Pancreas (tissue), 10 donors: ENCODE measurements at regions not wholly inside any gene's neighbourhood (a gene's known extent, or its start where the extent isn't known, plus 50 kb on each side); places are given as distances from the start of the nearest gene placed in this dataset.

Experiments used
- ATAC-seq, 4 donors: fragments of 200-7000 bp; cut with Tn5 transposase; one replicate each; pipeline versions ENCODE4 v1.8.0 to v1.9.1; 2020; ENCODE audit warnings: mild to moderate bottlenecking in 4 of 4, moderate library complexity in 4 of 4
- DNase-seq, 6 donors: peaks; one replicate each; pipeline ENCODE4 v3.0.0-alpha.2; 2020
- FAIRE-seq: peaks from 2 replicates; lab custom pipeline; 2012; peaks lifted over from hg19 to GRCh38; lab: Jason Lieb, UNC
- H3K27ac ChIP-seq, 4 donors: fragments of 200-600 bp; sonication (generic); 1 replicate in 3 of 4; 2 replicates in 1 of 4; pipeline versions ENCODE4 v1.5.0 to v1.8.0; 2020
- H3K27me3 ChIP-seq, 4 donors: fragments of 200-600 bp; one replicate each; pipeline ENCODE4 v1.8.0; 2021
- H3K36me3 ChIP-seq, 3 donors: fragments of 200-600 bp; sonication (generic) in 1 of 3; one replicate each; pipeline versions ENCODE4 v1.5.0 to v1.8.0; 2020 to 2021
- H3K4me1 ChIP-seq, 3 donors: fragments of 200-600 bp; one replicate each; pipeline ENCODE4 v1.8.0; 2021
- H3K4me3 ChIP-seq, 4 donors: fragments of 200-600 bp; sonication (generic) in 2 of 4; one replicate each; pipeline versions ENCODE4 v1.5.0 to v1.8.0; 2020 to 2021
- H3K9me3 ChIP-seq, 4 donors: fragments of 200-600 bp; one replicate each; pipeline ENCODE4 v1.8.0; 2021
- WGBS, 2 donors: extraction: QIAGEN DNeasy Blood & Tissue Kit; methylation state at CpG; one replicate each; pipeline ENCODE4 v1.1.7; 2013; 5-methylcytosine and 5-hydroxymethylcytosine counted together
- intact Hi-C, 3 donors: fragments of 100-400 bp; cut with DNase I; formaldehyde crosslinking; loops; one replicate each; pipeline versions ENCODE4 v1.11.1 to v1.14.2; 2022
- TF ChIP-seq, protein P1 (sequence below), 4 donors: fragments of 200-600 bp; sonication (generic) in 3 of 4; IDR thresholded peaks; one replicate each; pipeline versions ENCODE4 v1.5.0 to v1.8.0; 2021; ENCODE audit warnings: antibody characterized with exemption in 4 of 4
- donor health status: healthy with polysubstance abuse.
- donor health status: DM: no; HTN: no; CAD: no; lungs with moderate emphysema.
- donor health status: DM: no; HTN: no; CAD: no.
- donor health status: control.
- donor health status: control.
- donor health status: Bipolar disorder and iron deficiency.
- donor health status: DM: yes; HTN: yes; CAD: no.
- donor health status: DM: no; HTN: no; CAD: no.
- donor health status: DM: no; HTN: no; CAD: no.
- donor health status: DM: yes; HTN: yes; CAD: no.

DNA sequence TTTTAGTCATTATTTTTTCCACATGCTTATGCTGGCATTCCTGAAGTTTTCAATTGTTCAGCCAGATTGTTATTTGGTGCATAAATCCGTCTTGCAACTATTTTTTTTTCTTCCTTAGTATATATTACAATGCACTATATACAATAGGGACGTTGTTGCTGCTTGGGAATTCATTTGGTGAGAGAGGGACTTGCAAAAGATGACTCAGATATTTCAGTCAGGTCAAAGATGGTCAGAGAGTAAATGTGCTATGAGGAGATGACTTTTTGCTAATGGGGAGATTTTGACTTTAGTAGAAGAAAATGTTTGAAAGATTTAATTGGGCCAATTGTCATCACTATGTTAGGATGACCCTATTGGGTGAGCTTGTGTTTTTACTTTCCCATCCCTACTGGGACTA is 348.4 kb upstream of the MTPN start:
- DNase-seq (no peak), FAIRE-seq (peak; percentile 5), ATAC-seq (no peak)
- H3K9me3 ChIP-seq = no peaks in the 10 kb centered on the region
- intact Hi-C loops = loop anchor here in 1 of 3 donors (10.0 kb wide), 1 partner anchor 61 kb away; no protein-coding TSS in a partner anchor
- 28 to 44% methylated on average over 2 of the region's 2 CpGs for WGBS, 2 donors
- no peaks in the 10 kb centered on the region for H3K27me3 ChIP-seq
- no peaks in the 10 kb centered on the region for H3K4me1 ChIP-seq
- H3K4me3 ChIP-seq = no peak overlapping the region
- no peaks in the 10 kb centered on the region for H3K36me3 ChIP-seq
- H3K27ac ChIP-seq = no peak overlapping the region
- TF ChIP-seq, protein P1, sequence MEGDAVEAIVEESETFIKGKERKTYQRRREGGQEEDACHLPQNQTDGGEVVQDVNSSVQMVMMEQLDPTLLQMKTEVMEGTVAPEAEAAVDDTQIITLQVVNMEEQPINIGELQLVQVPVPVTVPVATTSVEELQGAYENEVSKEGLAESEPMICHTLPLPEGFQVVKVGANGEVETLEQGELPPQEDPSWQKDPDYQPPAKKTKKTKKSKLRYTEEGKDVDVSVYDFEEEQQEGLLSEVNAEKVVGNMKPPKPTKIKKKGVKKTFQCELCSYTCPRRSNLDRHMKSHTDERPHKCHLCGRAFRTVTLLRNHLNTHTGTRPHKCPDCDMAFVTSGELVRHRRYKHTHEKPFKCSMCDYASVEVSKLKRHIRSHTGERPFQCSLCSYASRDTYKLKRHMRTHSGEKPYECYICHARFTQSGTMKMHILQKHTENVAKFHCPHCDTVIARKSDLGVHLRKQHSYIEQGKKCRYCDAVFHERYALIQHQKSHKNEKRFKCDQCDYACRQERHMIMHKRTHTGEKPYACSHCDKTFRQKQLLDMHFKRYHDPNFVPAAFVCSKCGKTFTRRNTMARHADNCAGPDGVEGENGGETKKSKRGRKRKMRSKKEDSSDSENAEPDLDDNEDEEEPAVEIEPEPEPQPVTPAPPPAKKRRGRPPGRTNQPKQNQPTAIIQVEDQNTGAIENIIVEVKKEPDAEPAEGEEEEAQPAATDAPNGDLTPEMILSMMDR (IDR thresholded peaks at IDR 0.05) = no peak

- intact Hi-C loops = loop anchor here in 1 of 3 donors (10.0 kb wide), 1 partner anchor 60 kb away; no protein-coding TSS in a partner anchor
- WGBS, 2 donors = 41 to 58% methylated on average over 2 of the region's 2 CpGs
- H3K27ac ChIP-seq = no peak overlapping the region
- ATAC-seq (no peak), DNase-seq (no peak), FAIRE-seq (no peak)
- no peaks in the 10 kb centered on the region for H3K36me3 ChIP-seq
- H3K4me3 ChIP-seq = no peak overlapping the region
- no peaks in the 10 kb centered on the region for H3K4me1 ChIP-seq
- TF ChIP-seq, protein P1 (IDR thresholded peaks at IDR 0.05) = no peak
- no peaks in the 10 kb centered on the region for H3K9me3 ChIP-seq
- no peaks in the 10 kb centered on the region for H3K27me3 ChIP-seq
Measured at GRCh38 chr7:136325027-136325426, 347.9 kb upstream of the MTPN start.

GRCh38 chr7:136324073-136324704 is 347.0 kb upstream of the MTPN start:
- TF ChIP-seq, protein P1 (IDR thresholded peaks at IDR 0.05) = no peak
- H3K9me3 ChIP-seq = no peaks in the 10 kb centered on the region
- FAIRE-seq (no peak), DNase-seq (no peak), ATAC-seq (no peak)
- no peak overlapping the region for H3K27ac ChIP-seq
- no peaks in the 10 kb centered on the region for H3K36me3 ChIP-seq
- no peaks in the 10 kb centered on the region for H3K4me1 ChIP-seq
- intact Hi-C loops = loop anchor here in 1 of 3 donors (10.0 kb wide), 1 partner anchor 59 kb away; no protein-coding TSS in a partner anchor
- H3K4me3 ChIP-seq = no peak overlapping the region
- no peaks in the 10 kb centered on the region for H3K27me3 ChIP-seq
- 41 to 46% methylated on average over 4 of the region's 4 CpGs for WGBS, 2 donors

GRCh38 chr7:136312592-136312991 is 335.4 kb upstream of the MTPN start:
- Histone ChIP-seq H3K27me3 (no peaks in the 10 kb centered on the region), H3K9me3 (no peaks in the 10 kb centered on the region), H3K4me1 (no peaks in the 10 kb centered on the region), H3K4me3 (no peak overlapping the region), H3K36me3 (no peaks in the 10 kb centered on the region), H3K27ac (no peak overlapping the region)
- FAIRE-seq = no peak
- ATAC-seq = no peak
- TF ChIP-seq, protein P1 (IDR thresholded peaks at IDR 0.05) = no peak
- 57 to 58% methylated on average over 1 of the region's 1 CpG for WGBS, 2 donors
- no peak for DNase-seq
- intact Hi-C loops = no loop called here

DNA sequence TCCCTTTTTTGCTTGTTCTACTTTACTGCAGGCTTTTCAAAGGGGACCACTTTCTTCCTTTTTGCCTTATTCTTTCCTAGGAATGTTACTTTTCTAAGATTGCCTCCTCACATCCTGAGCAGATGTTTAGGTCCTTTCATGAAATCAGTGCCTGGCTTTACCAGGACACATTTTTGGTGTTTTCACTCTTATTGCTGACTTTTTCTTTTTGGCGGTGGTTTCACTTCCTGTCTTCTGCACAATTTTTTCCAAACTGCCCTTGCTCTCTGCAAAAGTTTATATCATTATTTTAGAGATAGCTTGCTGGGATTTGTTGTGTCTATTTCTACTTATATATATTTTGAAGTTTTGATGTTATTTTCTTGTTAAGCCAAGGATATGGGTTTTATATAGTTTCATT is 332.2 kb upstream of the MTPN start:
- no peak for ATAC-seq
- H3K27me3 ChIP-seq = no peaks in the 10 kb centered on the region
- WGBS, 2 donors = 86 to 91% methylated on average over 1 of the region's 1 CpG
- intact Hi-C loops = no loop called here
- no peak overlapping the region for H3K4me3 ChIP-seq
- H3K27ac ChIP-seq = no peak overlapping the region
- DNase-seq = no peak
- H3K9me3 ChIP-seq = no peaks in the 10 kb centered on the region
- H3K36me3 ChIP-seq = no peaks in the 10 kb centered on the region
- TF ChIP-seq, protein P1 (IDR thresholded peaks at IDR 0.05) = no peak
- no peaks in the 10 kb centered on the region for H3K4me1 ChIP-seq
- FAIRE-seq = no peak
